ENCODE measurements at regions not wholly inside any gene's neighbourhood (a gene's known extent, or its start where the extent isn't known, plus 50 kb on each side); places are given as distances from the start of the nearest gene placed in this dataset.
A peak's percentile ranks its signal among the peaks of the same experiment; 100 is the strongest.
"Not testable (repeated sequence)": the region's sequence is repeated elsewhere in the genome, so short reads cannot be mapped to it uniquely, and the experiment has no call there.

DNA sequence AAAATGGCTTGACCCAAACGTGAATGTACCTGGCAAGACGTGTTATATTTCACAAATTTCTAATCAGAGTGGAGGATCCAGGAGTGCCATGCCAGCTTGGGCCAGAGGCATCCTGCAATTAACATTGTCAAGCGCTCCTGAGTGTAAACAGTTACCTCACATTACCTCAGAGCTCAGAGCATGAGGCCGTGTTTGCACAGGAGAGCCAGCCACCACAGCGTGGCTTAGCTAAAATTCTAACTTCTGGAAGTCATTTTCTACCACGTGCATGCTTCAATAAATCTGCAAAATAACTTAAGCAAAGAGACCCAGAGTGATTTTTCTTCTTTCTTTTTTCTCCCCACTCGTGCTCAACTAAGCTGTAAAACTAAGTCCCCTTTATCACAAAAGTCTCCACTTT, 769.0 kb downstream of the KCNJ2 start:
- no peak for DNase-seq (ENCODE audit: low spot score)

DNA sequence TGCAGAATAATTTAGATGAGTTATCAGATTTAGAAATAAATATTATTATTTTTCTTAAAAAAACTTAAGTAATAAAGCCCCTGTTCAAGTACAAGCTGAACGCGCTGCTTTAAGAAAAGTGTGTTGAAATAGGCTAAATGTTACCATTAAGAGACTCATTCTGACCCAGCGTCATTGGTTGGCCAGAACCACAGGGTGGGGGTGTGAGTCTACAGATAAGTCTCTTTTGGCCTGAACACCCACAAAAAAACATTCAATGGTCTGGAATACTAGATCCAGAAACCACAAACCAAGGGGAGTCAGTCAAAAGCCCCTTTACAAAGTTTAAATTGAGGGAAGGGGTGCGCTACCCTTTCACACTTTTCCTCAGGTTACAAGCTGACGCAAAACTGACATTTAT, 776.1 kb downstream of the KCNJ2 start:
- no peak for DNase-seq (ENCODE audit: low spot score)

DNA sequence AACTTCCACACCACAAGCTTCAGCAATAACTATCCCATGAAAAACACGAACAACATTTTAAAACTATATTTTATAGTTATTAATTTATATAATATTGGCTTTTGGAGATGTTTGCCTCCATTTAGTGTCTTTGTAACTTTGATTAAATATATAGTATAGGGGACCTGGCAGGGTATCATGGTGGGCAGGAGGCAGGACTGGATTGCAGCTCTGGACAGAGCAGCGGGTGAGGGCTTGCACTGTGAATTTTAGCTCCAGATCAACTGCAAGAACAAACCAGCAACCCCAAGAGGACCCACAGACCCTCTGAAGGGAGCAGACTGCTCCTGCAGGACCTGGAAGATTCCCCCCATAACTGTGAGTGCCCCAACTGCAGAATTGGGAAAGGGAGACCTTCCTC, 777.9 kb downstream of the KCNJ2 start:
- no peak for DNase-seq (ENCODE audit: low spot score)

DNA sequence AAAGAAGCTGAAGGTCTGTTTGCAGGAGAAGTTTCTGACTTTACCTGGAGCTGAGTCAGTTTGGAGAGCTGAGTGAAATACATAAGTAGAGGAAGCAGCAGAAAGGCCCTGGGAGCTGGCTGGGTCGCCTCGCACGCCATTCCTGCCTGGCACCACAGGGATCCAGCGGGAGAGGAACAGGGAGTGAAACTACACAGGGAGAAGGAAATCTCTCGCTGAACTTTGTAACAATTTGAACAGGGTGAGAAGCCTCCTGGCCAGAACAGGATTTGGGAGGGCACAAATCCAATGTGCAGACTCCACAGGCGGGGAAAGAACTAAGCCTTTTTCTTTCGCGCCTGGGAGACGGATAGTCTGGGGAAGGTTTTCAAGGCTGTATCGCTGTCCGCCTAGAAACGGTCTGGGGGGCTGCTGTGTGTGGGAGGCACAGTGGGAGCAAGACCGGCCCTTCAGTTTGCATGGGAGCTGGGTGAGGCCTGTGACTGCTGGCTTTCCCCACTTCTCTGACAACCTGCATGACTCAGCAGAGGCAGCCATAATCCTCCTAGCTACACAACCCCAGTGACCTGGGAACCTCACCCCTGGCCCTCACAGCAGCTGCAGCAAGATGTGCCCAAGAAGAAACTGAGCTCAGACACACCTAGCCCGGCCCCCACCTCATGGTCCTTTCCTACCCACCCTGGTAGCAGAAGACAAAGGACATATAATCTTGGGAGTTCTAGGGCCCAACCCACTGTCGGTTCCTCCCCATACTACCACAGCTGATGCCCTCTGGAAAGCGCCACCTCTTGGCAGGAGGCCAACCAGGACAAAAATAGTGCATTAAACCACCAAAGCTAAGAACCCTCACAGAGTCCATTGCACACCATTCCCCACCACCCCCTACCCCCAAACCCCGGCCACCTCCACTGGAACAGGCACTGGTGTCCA, 778.6 kb downstream of the KCNJ2 start:
- no peak for DNase-seq (ENCODE audit: low spot score)

DNA sequence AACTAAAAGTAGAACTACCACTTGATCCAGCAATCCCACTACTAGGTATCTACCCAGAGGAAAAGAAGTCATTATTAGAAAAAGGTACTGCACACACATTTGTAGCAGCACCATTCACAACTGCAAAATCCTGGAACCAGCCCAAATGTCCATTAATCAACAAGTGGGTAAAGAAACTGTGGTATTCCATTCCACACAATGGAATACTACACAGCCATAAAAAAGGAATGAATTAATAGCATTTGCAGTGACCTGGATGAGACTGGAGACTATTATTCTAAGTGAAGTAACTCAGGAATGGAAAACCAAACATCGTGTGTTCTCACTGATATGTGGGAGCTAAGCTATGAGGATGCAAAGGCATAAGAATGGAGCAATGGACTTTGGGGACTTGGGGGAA, 783.8 kb downstream of the KCNJ2 start:
- DNase-seq (ENCODE audit: low spot score) = not testable (repeated sequence)

DNA sequence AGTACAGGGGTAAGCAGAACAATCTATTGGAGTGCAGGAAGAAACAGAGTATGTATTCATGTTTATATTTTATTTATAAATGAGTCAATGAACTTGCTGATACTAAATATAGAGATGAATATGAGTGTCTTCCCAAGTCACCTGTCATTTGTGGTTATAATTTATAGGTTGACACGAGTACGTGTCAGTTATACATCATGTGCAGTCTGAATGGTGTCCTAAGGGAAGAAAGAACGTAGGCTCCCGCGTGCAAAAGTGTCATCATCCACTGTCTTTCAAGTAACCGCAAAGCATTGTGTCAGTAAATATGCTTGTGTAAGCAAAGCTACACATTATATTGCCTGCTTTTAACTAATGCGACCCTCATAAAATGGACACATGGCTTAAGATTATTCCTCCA, 786.1 kb downstream of the KCNJ2 start:
- no peak for DNase-seq (ENCODE audit: low spot score)

DNA sequence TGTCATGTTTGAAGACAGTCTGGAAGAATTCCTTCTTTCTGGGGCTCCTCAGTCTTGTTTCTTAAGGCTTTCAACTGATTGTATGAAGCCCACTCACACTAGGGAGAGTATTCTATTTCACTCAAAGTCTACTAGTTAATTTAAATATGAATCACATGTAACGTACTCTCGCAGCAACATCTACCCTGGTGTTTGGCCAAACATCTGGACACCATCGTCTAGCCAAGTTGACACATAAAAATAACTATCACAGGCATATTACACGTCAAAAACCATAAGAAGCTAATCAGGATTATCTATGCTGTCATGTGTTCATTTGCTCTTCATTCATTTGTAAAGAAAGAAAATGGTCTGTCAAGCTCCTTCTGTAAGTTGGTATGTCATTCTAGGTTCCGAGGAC, 787.4 kb downstream of the KCNJ2 start:
- no peak for DNase-seq (ENCODE audit: low spot score)

DNA sequence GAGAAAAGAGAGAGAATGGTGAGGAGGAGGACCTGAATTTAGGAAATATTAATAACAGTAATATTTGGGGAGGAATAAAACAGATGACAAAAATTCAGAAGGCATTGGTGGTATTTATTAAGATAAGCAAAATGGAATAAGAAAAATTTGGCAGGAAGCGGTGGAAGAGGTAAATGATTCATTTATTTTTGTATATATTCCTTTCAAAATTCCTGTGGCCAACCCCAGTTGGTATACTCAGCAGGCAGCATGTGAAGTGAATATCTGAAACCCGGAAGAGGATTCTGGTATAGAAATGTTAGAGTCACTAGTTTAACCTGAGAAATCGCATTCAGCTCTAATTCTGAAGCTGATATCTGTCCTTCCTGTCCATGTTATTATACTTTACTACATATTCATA, 792.0 kb downstream of the KCNJ2 start:
- peak; percentile 0 for DNase-seq (ENCODE audit: low spot score)

DNA sequence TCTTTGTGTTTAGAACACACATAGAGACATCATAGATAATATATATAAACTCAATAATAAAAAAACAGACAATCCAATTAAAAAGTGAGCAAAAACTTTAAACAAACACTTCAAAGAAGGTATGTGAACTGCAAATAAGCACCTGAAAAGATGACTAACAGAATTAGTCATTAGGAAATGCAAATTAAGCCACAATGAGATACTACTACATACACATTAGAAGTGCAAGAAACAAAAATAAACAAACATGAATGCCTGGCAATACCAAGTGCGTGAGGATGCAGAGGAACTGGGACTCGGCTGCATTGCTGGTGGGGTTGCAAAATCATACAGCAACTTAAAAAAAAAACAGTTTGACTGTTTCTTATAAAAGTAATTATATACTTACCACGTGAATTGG, 799.0 kb downstream of the KCNJ2 start:
- DNase-seq (ENCODE audit: low spot score) = no peak

DNA sequence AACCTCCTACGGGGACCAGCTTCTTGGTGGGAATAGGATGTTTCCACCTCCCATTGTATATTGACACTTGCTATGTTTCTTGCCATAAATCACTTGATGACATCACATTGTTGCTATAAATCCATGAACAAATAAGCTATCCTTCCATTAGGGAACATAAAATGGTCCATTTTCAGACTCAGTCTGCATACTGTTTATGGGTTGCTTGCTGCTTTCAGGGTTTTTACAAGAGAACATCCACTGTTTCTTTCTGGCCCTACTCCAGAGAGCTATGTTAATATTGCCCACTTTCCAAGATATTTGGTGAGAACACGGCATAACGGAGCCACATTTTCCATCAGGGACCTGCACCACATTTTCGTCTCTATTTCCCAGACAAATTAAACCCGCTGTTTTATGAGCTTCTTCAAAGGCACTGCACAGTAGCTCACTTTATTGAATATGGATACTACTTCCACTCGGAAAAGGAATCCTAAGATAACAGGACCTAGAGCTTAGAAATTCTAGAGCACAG, 800.2 kb downstream of the KCNJ2 start:
- DNase-seq (ENCODE audit: low spot score) = no peak

DNA sequence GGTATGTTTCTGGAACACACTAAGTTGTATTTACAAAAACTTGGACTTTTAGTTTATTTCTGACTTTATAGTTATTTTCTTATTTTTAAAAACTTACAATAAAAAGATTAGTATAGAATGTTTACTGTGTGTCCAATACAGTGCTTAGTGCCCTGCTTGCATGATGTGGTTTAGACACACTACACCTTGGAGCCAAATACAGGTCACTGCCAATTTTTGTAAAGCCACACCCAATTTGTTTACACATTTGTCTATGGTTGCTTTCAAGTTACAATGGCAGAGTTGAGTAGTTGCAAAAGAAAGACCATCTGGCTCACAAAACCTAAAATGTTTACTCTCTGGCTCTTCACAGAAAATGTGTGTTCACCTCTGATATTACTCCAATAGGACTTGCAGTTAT, 807.1 kb downstream of the KCNJ2 start:
- DNase-seq (ENCODE audit: low spot score) = no peak

DNA sequence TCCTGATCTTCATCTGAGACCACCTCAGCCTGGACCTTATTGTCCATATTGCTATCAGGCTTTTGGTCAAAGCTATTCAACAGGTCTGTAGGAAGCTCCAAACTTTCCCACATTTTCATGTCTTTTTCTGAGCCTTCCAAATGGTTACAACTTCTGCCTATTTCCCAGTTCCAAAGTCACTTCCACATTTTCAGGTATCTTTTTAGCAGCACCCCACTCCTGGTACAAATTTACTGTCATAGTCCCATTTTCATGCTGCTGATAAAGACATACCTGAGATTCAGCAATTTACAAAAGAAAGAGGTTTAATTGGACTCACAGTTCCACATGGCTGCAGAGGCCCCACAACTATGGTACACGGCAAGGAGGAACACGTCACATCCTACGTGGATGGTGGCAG, 815.5 kb downstream of the KCNJ2 start:
- no peak for DNase-seq (ENCODE audit: low spot score)

DNA sequence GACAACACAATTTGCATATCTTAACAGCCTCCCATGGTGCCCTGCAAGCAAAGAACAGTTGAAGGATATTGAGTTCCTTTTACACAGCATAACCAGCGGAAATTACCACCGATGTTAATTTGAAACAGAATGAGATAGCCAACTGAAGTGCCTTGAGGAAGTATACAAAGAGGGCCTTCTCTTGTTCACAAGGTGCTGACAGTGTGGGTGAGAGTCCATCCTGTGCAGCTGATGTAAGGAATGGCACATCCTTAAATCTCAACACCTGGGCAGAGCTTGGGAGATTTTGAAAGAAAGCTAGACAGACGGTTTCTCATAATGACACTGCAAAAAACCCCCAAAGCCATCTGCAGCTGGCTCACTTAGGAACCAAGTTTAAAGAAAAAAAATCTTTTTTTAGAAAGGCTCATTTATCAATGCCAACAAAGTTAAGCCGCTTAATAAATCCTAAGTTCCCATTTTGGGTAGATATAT, 818.6 kb downstream of the KCNJ2 start:
- no peak for DNase-seq (ENCODE audit: low spot score)

DNA sequence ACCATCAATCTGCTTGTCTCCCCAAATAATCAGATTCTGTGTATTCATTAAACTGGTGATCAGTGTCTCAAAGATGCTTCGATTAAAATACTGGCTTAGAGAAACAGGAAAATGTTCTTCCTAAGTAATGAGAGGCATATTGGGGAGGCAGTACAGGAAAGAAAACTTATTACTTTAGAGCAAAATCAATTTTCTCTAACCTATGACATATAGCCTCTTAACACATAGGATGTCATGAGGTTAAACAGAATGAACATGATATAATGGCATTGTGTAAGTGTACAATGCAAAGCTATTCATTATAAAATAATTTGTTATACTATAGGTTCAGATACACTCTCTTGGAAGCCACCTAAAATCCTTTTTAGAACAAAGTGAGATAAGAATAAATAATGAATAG, 819.3 kb downstream of the KCNJ2 start:
- no peak for DNase-seq (ENCODE audit: low spot score)

DNA sequence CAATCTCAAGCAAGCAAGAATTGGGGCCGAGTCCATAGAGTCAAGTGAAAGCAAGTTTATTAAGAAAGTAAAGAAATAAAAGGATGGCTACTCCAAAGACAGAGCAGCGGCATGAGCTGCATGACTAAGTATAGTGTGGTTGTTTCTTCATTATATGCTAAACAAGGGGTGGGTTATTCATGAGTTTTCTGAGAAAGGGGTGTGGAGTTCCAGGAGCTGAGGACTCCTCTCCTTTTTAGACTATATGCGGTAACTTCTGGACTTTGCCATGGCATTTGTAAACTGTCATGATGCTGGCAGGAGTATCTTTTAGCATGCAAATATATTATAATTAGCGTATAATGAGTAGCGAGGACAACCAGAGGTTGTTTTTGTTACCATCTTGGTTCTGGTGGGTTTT, 819.9 kb downstream of the KCNJ2 start:
- DNase-seq (ENCODE audit: low spot score) = no peak

DNA sequence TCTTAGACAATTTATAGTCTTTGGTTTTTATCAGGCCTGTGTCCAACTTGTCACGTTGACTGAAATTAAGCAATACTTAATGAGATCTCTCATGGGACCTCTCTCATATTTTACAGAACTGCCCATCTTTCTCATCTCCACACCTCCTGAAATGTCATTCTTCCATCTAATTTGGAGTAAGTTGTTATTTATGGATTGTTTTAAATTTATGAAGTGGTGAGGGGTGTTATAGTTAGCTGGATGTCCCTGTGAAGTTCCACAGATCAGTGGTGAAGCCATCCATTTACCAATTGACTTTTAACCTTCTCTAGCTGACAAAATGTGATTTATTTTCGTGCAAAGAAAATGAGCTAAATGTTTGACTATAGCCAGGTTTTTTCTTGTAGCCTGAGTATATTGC, 824.9 kb downstream of the KCNJ2 start:
- no peak for DNase-seq (ENCODE audit: low spot score)

DNA sequence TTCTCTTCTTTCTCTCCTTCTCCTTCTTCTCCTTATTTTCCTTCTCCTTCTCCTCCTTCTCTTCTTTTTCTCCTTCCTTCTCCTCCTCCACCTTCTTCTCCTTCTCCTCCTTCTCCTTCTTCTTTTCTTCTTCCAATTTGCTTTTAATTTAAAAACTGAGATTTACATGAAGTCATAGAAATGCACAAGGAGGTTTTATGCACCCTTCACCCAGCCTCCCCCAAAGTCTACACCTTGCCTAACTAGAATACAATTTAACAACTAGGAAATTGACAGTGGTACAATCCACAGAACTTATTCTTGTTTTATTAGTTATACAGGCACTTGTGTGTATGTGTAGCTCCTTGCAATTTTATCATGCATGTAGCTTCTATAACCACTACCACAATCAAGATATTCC, 826.7 kb downstream of the KCNJ2 start:
- no peak for DNase-seq (ENCODE audit: low spot score)

DNA sequence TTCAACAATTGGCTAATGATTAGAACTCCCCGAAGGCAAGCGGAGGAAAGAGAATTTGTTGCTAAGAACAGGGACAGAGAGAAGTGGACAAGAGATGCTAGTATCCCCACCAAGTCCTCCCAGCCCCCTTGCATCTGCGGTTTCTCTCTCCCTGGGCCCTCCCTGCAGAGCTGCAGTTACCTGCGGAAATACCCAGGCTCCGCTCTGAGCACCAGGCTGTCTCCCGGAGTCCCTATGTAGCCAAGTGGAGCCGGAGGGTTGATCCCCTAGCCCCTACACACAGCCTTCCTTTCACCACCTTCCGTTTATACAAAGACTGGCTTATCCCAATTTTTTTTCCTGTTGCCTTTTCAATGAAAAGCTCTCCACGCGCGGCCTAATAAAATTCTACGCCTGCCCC, 834.4 kb downstream of the KCNJ2 start:
- no peak for DNase-seq (ENCODE audit: low spot score)

DNA sequence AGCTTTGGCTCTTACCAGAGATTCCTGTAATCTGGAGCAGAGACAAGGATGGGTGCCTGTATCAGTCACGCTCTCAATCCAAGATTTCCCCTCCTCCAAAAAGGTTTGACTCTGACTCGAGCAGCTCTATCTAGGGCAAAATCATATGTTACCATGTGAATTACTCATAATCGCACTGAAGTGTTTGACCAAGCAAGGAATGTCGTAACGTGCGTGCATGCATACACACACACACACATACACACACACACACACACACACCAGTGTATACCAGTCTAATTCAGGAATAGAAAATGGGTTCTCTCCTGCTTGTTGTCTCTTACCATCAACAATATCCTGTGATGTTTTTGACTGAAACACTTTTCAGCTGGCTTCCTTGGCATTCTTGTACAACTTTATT, 835.1 kb downstream of the KCNJ2 start:
- DNase-seq (ENCODE audit: low spot score) = no peak

DNA sequence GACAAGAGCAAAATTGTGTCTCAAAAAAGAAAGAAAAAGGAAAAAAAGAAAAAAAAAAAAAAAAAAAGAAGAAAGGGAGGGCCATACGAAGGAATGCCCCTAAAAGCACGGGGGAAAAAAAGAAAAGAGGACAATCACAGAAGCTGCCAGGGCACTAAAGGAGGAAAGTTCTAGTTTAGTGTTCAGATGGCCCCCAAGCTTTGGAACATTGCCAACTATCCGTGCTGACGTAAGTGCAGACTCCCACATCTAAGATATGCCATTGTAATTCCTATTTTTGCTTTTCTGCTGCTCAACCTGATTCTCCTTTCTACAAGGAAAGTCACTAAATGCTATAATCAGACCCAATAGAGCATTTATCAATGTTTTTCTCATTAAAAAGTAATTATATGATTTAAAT, 842.1 kb downstream of the KCNJ2 start:
- DNase-seq (ENCODE audit: low spot score) = no peak

DNA sequence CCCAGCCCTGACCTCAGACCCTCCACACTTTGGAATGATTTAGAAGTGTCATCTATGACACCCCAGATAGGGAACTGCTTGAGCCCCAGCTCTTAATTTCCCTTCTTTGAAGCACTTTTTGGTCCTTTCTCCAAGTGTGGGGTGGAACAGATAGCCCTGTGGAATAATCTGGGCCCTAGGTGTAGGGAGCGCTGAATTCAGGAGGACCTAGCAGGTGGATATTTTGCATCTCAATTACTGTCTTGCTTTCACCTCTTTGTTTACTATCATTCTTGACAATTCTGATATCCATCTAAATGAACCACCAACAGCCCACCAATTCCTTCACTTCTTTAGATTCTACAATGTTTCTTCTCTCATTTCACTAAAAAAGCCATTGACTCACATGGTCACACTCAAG, 850.4 kb downstream of the KCNJ2 start:
- DNase-seq (ENCODE audit: low spot score) = no peak

DNA sequence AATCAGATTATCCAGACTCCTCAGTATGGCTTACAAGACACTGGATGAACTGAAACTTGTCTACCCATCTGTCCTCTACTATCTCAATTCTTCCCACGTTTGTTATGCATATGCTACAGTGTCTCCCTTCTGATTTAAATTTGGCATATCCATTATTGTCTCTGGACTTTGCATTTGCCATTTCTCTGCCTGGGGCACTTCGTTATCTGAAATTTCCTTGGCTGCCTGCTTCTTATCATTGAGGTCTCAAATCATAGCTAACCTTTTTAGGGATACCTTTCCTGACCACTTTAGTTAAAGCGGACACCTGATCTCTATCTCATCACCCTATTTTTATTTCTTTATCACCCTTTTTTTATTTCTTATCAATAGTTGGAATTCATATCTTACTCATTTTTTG, 853.4 kb downstream of the KCNJ2 start:
- DNase-seq (ENCODE audit: low spot score) = no peak

DNA sequence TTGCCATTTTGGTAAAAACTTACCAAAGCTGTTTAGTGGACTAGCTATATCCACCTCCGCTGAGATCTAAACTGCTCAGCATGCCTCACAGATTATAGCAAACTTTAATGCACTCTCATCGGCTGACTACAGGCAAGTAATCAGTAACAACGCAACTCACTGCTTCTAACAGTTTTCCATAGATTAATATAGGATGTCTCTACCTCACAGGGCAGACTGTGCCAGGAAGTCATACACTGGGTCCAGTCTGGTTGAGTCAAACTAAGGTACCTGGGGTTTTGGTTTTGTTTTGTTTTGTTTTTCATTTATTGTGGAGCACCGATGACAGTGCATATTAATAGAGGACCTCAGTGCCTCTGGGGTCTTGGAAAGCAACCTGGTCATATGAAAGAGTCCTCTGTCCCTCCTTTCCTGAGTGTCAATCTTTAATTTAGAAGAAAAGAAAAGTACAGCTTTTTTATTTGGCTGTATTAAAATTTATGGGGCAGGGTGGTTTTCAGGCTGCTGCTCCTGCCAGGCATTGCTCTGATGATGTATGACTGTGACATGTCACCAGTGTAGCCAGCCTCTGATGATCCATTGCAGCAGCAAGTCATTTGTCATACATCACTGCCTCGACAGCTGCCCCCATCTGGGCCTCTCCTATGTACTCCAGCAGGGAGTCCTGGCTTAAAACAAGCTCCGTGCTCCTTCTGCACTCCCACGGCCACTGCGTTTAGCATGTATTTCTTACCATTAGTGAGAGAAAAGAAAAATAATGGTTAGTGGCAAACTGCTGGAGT, 854.1 kb downstream of the KCNJ2 start:
- DNase-seq (ENCODE audit: low spot score) = no peak
